ENCODE measurements at regions not wholly inside any gene's neighbourhood (a gene's known extent, or its start where the extent isn't known, plus 50 kb on each side); places are given as distances from the start of the nearest gene placed in this dataset.

DNA sequence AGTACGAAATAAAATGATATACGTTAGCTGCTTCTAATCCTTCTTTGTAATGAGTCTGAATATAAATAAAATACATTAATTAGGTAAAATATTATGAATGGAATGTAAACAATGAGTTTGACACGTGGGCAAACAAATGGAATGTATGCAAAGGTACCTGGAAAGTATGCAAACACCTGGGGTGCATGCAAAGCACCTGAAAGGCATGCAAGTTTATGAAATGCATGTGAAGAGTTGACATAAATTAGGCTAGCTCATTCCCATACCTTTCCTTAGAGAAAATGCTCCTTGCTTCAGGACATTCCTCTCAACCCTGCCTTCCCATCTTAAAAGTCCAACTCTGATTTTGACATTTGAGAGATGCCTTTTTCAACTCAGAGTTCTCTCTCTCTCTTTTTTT lies 140.9 kb downstream of the EDN1 start:
- no peak for DNase-seq

DNA sequence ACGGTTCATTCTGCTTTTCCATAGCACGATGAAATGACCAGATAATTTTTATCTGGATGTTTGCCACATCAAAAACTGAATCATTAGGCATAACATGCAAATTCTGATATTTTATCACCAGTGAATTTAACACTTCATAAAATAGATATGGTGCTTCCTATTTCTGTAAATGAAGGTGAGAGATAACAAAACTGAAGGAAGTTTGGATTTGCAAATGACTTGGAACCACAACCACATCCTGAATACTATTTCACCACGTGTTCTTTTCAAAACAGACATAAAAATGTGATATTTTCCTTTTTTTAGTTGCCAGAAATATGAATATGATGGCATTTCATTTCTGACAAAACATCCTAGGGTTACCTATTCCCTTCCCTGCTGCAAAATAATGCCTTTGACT lies 146.1 kb downstream of the EDN1 start:
- no peak for DNase-seq

DNA sequence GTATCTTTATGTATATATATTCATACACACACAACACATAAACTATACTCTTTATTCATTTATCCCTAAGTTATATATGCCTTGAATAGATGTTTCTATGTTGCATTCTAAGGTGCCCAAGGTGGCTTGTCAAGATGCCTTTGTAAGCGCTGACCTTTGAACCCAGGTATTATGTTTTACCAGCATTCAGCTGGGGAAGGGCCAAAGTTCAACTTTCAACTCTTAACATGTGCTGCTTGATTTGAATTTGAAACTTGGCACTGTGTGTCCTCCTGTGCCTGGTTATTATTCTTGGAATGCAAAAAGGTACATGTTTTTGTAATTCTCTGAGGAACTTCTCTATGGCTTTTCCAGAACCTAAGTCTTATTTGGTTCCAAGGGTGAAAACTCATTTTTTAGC lies 146.5 kb downstream of the EDN1 start:
- no peak for DNase-seq

DNA sequence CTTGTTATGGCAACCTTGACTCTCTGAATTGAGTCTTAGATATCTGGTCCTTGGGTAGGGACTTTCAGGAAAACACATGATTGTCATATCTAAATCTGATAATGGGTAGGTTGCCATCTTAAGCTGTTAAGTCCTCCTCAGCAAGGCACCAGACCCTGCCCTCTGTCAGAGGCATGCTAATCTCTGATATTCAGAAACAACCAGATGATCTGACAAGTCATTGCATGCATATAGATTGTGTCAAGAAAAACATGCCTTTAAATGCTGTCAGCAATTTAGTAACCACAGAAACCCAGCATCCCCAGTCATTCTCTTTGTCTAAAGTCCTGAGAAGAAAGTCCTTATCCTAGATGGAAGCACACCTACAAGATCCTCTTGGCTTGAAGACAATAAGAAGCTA lies 149.1 kb downstream of the EDN1 start:
- no peak for DNase-seq

DNA sequence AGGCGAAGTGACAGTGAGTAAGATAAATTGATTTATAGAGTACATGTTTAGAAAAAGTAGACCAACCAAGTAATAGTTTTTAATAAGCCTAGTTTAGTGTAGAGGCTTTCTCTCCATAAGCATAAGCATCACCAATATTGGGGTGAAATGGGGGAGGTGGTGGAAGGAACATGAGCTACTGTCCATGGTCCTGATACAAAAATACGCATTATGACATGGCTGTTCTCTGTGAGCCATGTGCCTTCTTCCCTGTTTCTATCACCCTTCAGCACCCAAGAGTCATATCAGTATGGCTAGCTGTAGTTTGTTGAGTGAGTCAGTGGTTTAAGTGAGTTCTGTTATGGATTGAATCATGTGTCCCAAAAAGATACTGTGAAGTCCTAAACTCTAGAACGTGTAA lies 150.8 kb downstream of the EDN1 start:
- DNase-seq: peak; percentile 63

DNA sequence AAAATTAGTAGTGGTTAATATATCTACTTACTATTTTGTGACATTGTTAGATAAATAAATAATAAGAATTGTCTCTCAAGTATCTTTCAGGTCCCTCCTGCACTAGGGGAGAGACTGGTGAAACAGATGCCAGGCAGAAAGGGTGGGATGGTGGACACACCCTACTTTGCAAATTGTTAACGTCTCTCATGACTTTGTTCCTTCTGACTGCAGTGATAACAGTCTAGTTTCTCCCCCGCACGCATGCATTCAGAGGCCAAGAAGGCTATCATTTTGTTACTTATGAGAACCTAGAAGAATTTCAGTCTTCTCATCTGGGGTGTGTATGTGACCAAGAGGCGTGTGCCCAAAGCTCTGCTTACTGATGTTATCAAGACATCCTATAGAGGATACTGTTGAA lies 152.3 kb downstream of the EDN1 start:
- no peak for DNase-seq

DNA sequence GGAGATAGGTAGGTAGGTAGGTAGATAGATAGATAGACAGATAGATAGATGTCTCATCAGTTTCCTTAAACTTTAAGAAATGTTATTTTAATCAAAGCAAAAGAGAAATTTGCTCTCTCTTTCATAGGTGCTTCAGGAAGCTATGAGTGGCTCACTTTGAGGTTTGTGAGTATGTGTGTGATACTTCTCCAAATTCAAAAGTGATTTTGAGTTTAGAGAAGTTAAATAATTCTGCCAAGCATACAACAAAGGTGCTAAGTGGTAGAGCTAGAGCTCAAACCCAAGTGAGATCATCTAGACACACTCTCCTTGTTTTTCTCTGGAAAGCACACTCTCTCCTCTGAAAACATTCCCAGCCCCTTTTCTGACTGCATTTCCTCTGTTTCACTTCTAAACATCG lies 156.2 kb downstream of the EDN1 start:
- no peak for DNase-seq

DNA sequence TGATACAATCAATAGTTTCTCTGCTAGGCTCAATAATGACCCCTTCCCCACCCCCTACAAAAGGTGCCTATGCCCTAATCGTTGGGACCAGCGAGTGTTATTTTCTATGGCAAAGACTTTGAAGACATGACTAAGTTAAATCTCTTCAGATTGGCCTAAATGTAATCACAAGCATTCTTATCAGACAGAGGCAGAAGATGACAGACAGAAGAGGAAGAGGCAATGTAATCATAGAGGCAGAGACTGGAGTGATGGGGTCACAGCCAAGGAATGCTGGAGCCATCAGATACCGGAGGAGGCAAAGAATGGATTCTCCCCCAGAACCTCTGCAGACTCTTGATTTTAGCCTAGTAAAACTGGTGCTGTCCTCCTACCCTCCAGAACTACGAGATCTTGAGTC lies 159.3 kb downstream of the EDN1 start:
- no peak for DNase-seq

DNA sequence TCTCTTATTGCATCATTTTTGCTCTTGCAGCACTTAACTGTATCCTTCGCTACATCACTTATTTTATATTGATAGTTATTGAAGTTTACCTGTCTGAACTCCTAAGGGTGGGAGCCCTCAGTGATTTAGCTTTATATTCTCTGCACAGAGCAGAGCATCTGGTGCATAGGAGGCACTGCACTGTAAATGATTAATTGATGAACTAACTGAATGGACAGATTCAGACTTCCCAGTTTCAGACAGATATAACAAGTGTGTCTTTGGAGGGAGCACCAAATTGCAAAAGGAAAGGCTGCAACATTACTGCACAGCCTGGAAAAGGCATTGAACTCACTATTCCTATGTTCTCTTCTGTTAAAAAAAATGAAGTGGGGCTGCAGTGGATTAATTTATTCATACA lies 160.3 kb downstream of the EDN1 start:
- peak; percentile 56 for DNase-seq

DNA sequence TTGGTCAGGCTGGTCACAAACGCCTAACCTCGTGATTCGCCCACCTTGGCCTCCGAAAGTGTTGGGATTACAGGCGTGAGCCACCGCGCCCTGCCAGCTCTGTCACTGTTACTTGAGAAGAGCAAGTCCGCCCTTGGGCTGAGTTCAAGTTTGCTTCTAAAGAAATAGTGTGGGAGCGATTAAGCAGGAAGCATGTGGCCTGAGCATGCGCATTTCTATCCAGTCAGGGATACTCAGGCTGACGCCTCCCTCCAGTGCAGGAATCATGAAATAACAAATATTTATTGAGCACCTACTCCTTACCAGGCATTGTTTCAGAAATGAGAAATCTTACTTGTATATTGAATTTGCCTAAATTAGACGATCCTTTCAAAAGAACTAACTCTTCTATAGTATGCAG lies 166.2 kb downstream of the EDN1 start:
- no peak for DNase-seq

DNA sequence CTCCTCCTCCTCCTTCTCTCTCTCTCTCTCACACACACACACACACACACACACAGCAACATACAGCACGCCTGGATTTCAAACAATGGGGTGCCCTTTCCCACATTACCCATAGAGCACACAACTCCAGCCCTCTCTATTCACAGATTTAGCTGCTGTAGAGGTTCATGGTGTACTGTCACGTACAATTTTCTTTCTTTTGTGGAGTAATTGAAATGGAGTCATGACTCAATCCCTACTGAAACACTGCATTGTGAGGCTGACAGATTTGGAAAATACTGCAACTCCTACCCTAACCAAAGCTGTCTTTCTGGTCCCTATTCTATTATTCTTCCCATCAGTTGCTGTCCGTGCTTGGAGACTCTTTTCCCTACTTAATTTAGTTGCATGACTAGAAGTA lies 166.9 kb downstream of the EDN1 start:
- peak; percentile 74 for DNase-seq

DNA sequence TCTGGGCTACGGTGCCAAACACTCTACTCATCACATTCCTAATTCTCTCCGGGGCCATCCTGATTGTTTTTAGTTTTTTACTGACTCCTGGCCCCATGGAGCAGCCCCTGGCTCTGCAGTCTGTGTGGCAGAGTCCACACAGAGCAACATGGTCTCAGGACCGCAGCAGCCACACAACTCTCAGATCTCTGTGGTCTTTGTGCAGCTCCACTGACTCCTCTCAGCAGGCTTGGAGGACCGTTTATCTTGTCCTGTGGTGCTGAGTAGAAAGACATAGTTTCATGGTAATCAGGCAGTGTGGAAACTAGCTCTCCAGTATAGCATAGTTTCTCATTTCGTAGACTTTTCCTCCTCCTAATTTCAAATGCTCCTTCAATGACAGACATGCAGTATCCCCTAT lies 168.4 kb downstream of the EDN1 start:
- peak; percentile 39 for DNase-seq

DNA sequence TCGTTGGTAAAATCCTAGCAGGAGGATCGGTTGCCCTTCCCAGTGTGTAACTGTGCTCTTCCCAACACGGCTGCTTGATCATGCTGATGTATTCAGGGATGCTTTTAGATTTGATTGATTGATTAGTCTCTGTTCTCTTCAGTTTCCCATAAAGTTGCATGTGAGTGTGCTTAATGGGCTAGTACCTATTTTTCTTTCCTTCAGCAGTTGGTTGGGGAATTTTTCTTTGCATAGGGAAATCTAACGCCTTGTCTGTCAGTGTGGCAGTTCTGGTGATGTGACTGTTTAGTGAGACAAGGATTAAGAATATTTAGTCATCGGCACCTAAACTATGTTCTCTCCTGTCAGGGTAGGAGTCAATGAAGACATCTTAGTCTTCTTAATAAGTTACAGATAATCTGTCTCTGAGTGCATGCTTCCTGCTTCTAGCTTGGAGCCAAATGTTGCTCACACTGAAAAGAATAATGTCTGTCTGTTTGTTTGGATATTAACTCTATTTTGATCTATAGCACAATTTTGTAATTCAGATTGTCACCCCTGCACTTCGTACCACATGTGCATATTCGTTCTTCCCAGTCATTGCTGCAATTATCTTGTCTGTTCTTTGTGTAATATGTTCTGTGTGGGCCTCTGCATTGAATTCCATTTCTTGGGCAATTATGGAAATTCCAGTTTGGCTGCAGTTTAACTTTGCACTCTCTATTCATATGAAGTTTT lies 169.9 kb downstream of the EDN1 start:
- DNase-seq: no peak

DNA sequence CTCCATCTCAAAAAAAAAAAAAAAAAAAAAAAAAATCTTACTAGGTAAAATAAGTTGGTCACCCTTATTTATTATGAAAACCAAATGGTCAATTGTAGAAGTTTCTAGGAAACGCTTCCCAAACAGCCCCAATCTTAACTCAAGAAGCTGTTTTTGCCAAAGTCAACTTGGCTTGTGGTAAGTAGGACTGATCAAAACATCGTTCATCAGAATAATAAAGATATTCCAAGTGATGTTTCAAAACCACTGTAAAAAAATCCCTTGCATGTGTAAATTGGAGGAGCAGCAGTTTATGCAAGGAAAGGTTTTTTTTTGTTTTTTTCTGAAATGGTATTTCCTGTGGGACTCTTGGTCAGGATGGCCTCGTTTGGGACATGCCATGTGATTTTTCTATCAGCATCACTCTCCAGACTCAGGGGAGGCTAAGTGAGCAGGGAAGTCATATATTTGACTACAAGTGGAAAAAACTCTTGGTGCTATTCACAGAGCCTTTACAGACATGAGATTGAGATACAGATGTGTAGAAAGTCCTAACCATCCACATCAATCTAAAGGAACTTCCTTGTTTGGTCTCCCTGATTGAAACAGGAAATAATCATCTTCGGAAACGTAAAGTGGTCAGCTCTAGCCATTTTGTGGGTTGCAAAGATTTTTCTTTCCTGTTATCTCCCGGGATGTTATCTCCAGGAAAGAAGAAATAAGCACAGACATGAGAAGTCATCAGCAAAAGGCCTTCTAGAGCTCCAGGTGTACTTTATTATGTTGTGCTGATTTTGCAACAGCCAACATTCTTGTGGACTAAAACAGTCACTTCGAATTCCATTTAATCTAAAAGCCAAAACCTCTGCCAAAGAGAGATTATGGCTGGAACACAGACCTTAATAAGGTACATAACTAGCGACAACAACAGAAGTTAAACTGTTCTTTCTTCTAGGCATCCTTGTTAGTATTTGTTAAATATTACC lies 177.8 kb downstream of the EDN1 start:
- no peak for DNase-seq

DNA sequence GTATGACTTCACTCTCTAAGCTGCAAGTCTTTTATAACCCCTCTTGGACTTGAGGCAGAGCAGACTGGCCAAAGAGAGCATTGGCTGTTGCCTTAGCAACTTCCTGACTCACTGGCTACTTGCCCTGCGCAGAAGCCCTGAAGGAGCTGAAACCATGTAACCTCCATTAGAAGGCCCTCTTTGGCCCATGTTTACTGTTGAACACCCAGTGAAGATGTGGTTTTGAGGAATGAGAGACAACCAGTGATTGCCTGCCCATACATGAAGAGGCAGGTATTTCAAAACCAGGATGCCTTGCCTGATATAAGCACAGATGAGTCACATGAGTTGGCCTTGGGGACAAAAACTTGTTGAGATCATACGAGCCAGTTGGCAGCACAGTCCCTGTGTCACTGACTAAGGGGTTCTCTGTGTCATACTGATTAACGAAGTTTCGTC lies 182.5 kb downstream of the EDN1 start:
- DNase-seq: no peak

DNA sequence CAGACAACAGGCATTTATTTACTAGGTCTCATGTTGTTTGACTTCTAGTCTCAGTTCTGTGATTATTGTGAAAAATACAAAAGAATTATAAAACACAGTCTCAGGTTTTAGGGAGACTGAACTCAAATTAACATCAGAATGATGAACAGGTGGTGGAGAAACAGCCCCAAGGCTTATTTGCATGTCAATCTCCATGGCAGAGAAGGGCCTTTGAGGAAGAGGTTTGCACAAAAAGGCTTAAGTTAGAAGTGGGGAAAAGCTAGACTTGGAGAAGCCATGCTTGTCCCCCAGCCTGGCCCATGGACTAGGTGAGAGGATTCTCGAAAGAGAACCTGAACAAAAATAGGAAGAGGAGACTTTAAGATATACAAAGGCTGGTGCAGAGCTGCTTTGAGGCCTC lies 183.3 kb downstream of the EDN1 start:
- no peak for DNase-seq

DNA sequence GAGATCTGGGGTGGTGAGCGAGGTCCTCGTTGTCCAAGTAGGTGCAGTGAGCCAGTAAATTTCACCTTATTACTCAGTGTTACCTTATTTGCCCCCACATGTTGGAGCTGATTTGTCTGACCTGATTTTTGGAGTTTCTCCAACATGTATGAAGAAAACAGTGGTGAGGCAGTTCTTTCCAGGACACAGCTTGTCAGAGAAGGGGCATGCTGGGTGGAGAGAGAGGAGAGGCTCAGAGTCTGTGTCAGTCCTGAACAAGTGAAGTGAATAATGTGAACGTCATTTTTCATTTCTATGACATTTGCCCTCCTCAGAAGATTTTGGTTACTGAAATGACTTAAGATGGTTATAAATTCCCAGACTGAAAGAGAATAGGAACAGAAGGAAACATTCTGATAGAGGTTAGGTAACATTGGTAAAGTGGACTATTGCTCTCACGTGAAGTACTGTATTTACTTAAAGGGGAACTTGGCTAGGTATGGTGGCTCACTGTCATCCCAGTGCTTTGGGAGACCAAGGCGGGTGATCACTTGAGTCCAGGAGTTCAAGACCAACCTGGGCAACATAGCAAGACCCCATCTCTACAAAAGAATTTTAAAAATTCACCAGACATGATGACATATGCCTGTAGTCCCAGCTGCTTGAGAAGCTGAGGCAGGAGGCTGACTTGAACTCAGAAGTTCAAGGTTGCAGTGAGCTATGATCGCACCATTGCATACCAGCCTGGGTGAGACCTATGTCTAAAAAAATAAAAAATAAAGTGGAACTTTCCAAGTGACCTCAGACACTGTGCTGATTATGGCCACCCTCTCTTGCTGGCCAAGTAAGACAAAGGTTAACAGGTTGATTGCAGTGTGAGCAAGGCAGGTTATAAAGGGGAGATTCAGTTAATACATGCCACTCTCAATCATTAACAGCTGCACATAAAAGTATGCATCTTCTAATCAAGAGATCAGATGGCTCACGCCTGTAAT lies 184.3 kb downstream of the EDN1 start:
- no peak for DNase-seq

DNA sequence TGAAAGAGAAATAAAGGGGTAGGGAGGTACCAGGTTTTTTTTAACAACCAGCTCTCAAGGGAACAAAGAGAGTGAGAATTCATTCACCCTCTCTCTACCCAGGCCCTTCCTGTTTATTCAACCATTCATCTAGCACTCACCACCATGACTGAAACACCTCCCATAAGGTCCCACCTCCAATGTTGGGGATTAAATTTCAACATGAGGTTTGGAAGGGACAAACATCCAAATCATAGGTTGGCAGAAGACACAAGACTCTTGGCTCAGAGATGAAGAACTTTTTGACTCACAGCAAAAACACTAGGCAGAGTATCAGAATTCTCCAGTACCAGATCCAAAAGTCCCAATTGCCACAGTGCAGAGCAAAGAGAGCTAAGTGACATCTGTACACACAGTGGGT lies 186.3 kb downstream of the EDN1 start:
- no peak for DNase-seq

DNA sequence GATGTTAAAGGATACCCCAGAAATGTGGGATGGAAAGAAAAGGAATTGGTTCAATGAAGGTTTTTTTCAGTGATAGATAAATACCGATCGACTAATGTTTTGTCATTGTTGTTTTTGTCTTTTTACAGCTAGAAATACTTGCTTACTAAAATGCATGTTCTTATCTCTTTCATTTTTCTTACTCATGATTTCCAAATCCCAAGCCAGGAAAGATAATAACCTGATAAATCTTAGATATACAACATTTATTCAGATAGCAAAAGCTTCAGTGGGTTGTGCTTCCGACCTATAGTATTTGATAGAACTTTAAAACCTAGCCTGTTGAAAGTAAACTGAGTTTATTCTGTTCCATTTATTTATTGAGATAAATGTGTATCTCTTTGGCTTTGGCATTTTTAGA lies 187.5 kb downstream of the EDN1 start:
- no peak for DNase-seq

DNA sequence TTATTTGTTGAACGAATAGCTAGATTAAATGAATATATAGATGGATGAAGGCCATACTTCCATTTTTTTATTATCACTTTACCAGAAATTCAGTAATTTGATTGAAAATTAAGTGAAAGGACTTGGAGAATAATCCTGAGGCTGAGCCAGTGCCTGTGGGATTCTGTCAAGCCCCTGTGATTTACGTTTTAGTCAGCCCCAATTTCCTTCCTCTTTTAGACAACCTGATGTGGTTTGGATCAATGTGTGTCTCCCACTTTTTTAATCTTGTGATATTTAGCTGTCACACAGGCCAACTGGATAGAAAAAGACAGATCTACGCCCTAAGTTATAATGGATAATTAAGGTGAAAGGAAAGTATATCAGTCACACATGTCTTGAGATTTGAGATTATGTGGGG lies 188.8 kb downstream of the EDN1 start:
- no peak for DNase-seq

DNA sequence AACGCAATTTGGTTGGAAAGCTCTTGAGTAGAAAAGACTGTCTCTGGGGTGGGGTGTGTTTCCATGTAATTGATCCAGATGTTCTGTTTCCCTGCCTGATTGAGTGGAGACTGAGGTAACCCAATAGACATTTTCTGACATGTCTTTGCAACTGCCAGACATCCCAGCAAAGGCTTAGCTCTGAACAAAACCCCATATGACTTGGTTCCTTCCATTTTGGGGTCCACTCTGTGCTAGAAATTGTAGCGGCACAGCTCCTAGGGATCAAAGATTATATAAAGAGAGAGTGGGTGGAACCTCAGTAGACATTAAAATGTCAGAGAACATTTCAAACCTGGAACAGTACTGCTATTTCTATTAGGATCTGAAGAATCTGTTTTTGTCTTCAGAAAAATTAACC lies 189.3 kb downstream of the EDN1 start:
- no peak for DNase-seq

DNA sequence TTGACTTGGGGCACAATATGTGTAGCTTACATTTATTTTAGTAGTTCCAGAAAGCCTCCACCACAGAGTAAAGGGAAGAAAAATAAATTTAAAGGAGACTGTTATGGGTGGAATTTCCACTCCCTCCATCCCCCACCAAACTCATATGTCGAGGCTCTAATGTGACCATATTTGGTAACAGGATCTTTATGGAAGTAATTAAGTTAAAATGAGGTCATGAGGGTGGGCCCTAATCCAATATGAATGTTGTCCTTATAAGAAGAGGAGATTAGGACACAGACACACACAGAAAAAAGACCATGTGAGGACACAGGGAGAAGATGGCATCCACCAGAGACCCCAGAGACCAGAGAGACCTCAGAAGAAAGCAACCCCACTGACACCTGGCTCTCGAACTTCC lies 189.7 kb downstream of the EDN1 start:
- peak; percentile 29 for DNase-seq

DNA sequence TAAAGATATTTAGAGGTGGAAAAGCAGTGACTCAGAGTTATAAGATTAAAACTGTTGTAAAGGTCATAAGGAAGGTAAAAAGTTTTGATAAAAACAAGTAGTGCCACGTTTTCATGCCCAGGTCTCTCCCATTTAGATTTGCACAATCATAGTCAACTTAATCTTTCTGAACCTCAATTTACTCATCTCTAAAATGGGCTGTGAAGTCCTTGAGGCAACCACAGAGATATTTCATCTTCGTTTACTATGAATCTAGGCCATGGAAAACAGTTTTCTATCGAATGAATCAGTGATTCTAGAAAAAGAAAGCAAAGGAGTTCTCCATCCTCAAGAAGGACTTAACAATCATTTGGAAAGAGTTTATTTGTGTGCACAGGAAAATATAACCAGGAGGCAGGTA lies 190.2 kb downstream of the EDN1 start:
- no peak for DNase-seq

Measured in eye (tissue), 1 donor.